GM23338 (cell line): ENCODE measurements at regions not wholly inside any gene's neighbourhood (a gene's known extent, or its start where the extent isn't known, plus 50 kb on each side); places are given as distances from the start of the nearest gene placed in this dataset.
A peak's percentile ranks its signal among the peaks of the same experiment; 100 is the strongest.

Experiments used
- ATAC-seq: fragments of 200-7000 bp; cut with Tn5 transposase; 3 replicates; pipeline ENCODE4 v1.9.1; 2020
- DNase-seq: peaks from one replicate; pipeline ENCODE4 v3.0.0-alpha.2; 2015; ENCODE audit warnings: low spot score
- H2AFZ ChIP-seq: fragments of 200-600 bp; sonication (generic); 2 replicates; pipeline ENCODE4 v1.8.0; 2016; ENCODE audit warnings: antibody characterized with exemption, mild to moderate bottlenecking, moderate library complexity
- H3F3A ChIP-seq: fragments of 200-600 bp; sonication (generic); replicated peaks from 2 replicates; pipeline ENCODE4 v1.8.0; 2017; ENCODE audit warnings: antibody characterized with exemption, mixed run types, low read depth
- H3K27ac ChIP-seq: fragments of 200-600 bp; sonication (generic); 2 replicates; pipeline ENCODE4 v1.6.1; 2016; ENCODE audit warnings: low read depth
- H3K27me3 ChIP-seq: fragments of 200-600 bp; sonication (generic); 2 replicates; pipeline ENCODE4 v1.8.0; 2016; ENCODE audit warnings: mild to moderate bottlenecking, mixed run types, moderate library complexity; ENCODE audit not compliant: insufficient read depth
- H3K36me3 ChIP-seq: fragments of 200-600 bp; sonication (generic); 2 replicates; pipeline ENCODE4 v1.8.0; 2016; ENCODE audit warnings: mild to moderate bottlenecking; ENCODE audit not compliant: insufficient read depth
- H3K4me1 ChIP-seq: fragments of 200-600 bp; sonication (generic); 2 replicates; pipeline ENCODE4 v1.8.0; 2016; ENCODE audit warnings: mild to moderate bottlenecking, moderate library complexity; ENCODE audit not compliant: insufficient read depth
- H3K4me2 ChIP-seq: fragments of 200-600 bp; sonication (generic); 2 replicates; pipeline ENCODE4 v1.7.1; 2017; ENCODE audit warnings: mixed run types
- H3K4me3 ChIP-seq: fragments of 200-600 bp; sonication (generic); 2 replicates; pipeline ENCODE4 v1.6.1; 2016; ENCODE audit warnings: mixed run types
- H3K79me2 ChIP-seq: fragments of 200-600 bp; sonication (generic); replicated peaks from 2 replicates; pipeline ENCODE4 v1.8.0; 2017; ENCODE audit warnings: mild to moderate bottlenecking; ENCODE audit not compliant: insufficient read depth
- H3K9me2 ChIP-seq: fragments of 200-600 bp; sonication (generic); 2 replicates; pipeline ENCODE4 v1.8.0; 2017; ENCODE audit not compliant: insufficient read depth
- H4K20me1 ChIP-seq: fragments of 200-600 bp; sonication (generic); replicated peaks from 2 replicates; pipeline ENCODE4 v1.8.0; 2017; ENCODE audit warnings: mild to moderate bottlenecking; ENCODE audit not compliant: insufficient read depth
- H3K27ac Mint-ChIP-seq: 2 replicates; pipeline ENCODE4 v1.8.0; 2020; ENCODE audit warnings: inconsistent platforms, mild to moderate bottlenecking, moderate library complexity, mixed read lengths
- H3K27me3 Mint-ChIP-seq: 3 replicates; pipeline ENCODE4 v1.8.0; 2022; ENCODE audit warnings: low read depth, mild to moderate bottlenecking, moderate library complexity, mixed read lengths, inconsistent platforms; ENCODE audit not compliant: insufficient read depth, poor library complexity
- H3K36me3 Mint-ChIP-seq: 3 replicates; pipeline ENCODE4 v1.8.0; 2021; ENCODE audit warnings: low read depth, mild to moderate bottlenecking, inconsistent platforms, moderate library complexity, mixed read lengths
- H3K4me1 Mint-ChIP-seq: 3 replicates; pipeline ENCODE4 v1.8.0; 2020; ENCODE audit warnings: mild to moderate bottlenecking, inconsistent platforms, mixed read lengths
- H3K4me3 Mint-ChIP-seq: 3 replicates; pipeline ENCODE4 v1.8.0; 2021; ENCODE audit warnings: moderate library complexity, mild to moderate bottlenecking, inconsistent platforms, mixed read lengths
- H3K9me3 Mint-ChIP-seq: 3 replicates; pipeline ENCODE4 v1.8.0; 2020; ENCODE audit warnings: moderate library complexity, mild to moderate bottlenecking, inconsistent platforms, mixed read lengths
- CREB1 ChIP-seq: fragments of 250-450 bp; sonication (Bioruptor Pico); IDR thresholded peaks from 2 replicates; pipeline ENCODE4 v1.5.0; 2020; ENCODE audit warnings: low read depth, mild to moderate bottlenecking, moderate library complexity
- CTCF ChIP-seq, 2 experiments: fragments of 200-600 bp in 1 of 2; sonication (generic) in 1 of 2; conservative IDR thresholded peaks; 2 replicates each; pipeline versions ENCODE4 v1.5.1 to v1.6.1; 2016 to 2017; ENCODE audit warnings: antibody characterized with exemption in 2 of 2, low read depth in 2 of 2, mild to moderate bottlenecking in 2 of 2, moderate library complexity in 1 of 2
- EZH2 ChIP-seq: fragments of 200-600 bp; sonication (generic); IDR thresholded peaks from one replicate; pipeline ENCODE4 v1.8.0; 2017; ENCODE audit warnings: antibody characterized with exemption, mild to moderate bottlenecking, low read depth; ENCODE audit not compliant: unreplicated experiment
- JUNB ChIP-seq: IDR thresholded peaks from one replicate; pipeline ENCODE4 v1.6.1; 2016; ENCODE audit warnings: antibody characterized with exemption; ENCODE audit not compliant: unreplicated experiment
- POLR2AphosphoS5 ChIP-seq: IDR thresholded peaks from 2 replicates; pipeline ENCODE4 v1.6.1; 2016; ENCODE audit warnings: antibody characterized with exemption, low read depth
- STAT1 ChIP-seq: IDR thresholded peaks from one replicate; pipeline ENCODE4 v1.6.1; 2016; ENCODE audit warnings: antibody characterized with exemption; ENCODE audit not compliant: unreplicated experiment
- ZNF331 ChIP-seq: fragments of 250-450 bp; sonication (Bioruptor Pico); IDR thresholded peaks from 2 replicates; pipeline ENCODE4 v1.5.0; 2020; ENCODE audit warnings: low read depth, mild to moderate bottlenecking, moderate library complexity
- ZNF462 ChIP-seq: fragments of 250-450 bp; sonication (Bioruptor Pico); IDR thresholded peaks from 2 replicates; pipeline ENCODE4 v1.5.0; 2020; ENCODE audit warnings: mild to moderate bottlenecking, moderate library complexity

DNA sequence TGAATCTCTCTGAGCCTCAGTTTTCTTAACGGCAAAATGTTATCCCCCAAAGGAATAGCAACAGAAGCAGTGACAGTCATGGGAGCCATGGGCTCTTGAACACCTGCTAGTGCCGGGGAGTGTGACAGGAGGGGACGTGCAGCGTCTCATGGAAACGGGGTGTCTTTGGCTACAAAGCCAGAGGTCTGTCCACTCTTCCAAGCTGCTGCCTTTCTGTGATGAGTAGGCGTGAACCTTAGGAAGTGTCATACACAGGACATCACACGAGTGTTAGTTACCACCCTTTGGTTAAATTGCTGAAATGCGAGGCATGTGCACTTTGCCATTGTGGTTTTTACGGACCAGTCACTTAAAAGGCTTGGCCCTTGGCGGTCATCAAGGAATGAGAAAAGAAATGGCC, 93.4 kb downstream of the IRF8 start:
- H3K4me2 ChIP-seq, result no peak overlapping the region
- no peak overlapping the region for H3K4me3 Mint-ChIP-seq
- H3K36me3 Mint-ChIP-seq, result no peaks in the 10 kb centered on the region
- H3K9me2 ChIP-seq, result no peaks in the 10 kb centered on the region
- no peaks in the 10 kb centered on the region for H3K79me2 ChIP-seq
- no peaks in the 10 kb centered on the region for H3K4me1 ChIP-seq
- H3F3A ChIP-seq, result no peaks in the 10 kb centered on the region
- no peak for TF ChIP-seq CREB1
- TF ChIP-seq ZNF331 (CRISPR knock-in tag), result no peak
- TF ChIP-seq POLR2AphosphoS5, result no peak
- DNase-seq (no peak), ATAC-seq (no peak)
- H2AFZ ChIP-seq, result no peak overlapping the region
- no peak overlapping the region for H3K4me3 ChIP-seq
- no peaks in the 10 kb centered on the region for H3K27me3 ChIP-seq
- H3K27ac Mint-ChIP-seq, result no peak overlapping the region
- no peaks in the 10 kb centered on the region for H3K4me1 Mint-ChIP-seq
- no peak overlapping the region for H3K27ac ChIP-seq
- no peaks in the 10 kb centered on the region for H3K9me3 Mint-ChIP-seq
- no peaks in the 10 kb centered on the region for H3K36me3 ChIP-seq
- no peaks in the 10 kb centered on the region for H3K27me3 Mint-ChIP-seq
- no peaks in the 10 kb centered on the region for H4K20me1 ChIP-seq

DNA sequence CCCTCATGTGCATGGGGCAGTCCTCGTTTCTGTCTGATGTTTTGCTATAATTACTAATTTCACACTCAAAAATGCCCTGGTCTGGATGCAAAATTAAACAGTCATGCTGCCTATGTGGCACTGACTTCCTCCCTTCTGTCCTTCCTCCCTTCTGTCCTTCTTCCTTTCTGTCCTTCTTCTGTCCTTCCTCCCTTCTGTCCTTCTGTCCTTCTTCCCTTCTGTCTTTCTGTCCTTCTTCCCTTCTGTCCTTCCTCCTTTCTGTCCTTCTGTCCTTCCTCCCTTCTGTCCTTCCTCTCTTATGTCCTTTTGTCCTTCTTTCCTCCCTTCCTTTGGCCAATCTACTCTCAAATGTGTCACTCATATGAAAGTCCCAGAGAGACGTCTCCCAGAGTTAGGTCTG, 93.8 kb downstream of the IRF8 start:
- no peak for ATAC-seq
- Mint-ChIP-seq H3K4me3 (no peak overlapping the region), H3K27ac (no peak overlapping the region), H3K9me3 (no peaks in the 10 kb centered on the region), H3K36me3 (no peaks in the 10 kb centered on the region), H3K27me3 (no peaks in the 10 kb centered on the region), H3K4me1 (no peaks in the 10 kb centered on the region)
- no peaks in the 10 kb centered on the region for H3K79me2 ChIP-seq
- no peaks in the 10 kb centered on the region for H3F3A ChIP-seq
- TF ChIP-seq STAT1, result no peak
- TF ChIP-seq ZNF331 (CRISPR knock-in tag), result no peak
- TF ChIP-seq CREB1, result no peak
- no peaks in the 10 kb centered on the region for H3K36me3 ChIP-seq
- no peaks in the 10 kb centered on the region for H3K9me2 ChIP-seq
- DNase-seq, result no peak
- H2AFZ ChIP-seq, result no peak overlapping the region
- H4K20me1 ChIP-seq, result no peaks in the 10 kb centered on the region
- H3K4me2 ChIP-seq, result no peak overlapping the region
- H3K27me3 ChIP-seq, result no peaks in the 10 kb centered on the region
- H3K4me1 ChIP-seq, result no peaks in the 10 kb centered on the region
- no peak overlapping the region for H3K27ac ChIP-seq
- no peak overlapping the region for H3K4me3 ChIP-seq

DNA sequence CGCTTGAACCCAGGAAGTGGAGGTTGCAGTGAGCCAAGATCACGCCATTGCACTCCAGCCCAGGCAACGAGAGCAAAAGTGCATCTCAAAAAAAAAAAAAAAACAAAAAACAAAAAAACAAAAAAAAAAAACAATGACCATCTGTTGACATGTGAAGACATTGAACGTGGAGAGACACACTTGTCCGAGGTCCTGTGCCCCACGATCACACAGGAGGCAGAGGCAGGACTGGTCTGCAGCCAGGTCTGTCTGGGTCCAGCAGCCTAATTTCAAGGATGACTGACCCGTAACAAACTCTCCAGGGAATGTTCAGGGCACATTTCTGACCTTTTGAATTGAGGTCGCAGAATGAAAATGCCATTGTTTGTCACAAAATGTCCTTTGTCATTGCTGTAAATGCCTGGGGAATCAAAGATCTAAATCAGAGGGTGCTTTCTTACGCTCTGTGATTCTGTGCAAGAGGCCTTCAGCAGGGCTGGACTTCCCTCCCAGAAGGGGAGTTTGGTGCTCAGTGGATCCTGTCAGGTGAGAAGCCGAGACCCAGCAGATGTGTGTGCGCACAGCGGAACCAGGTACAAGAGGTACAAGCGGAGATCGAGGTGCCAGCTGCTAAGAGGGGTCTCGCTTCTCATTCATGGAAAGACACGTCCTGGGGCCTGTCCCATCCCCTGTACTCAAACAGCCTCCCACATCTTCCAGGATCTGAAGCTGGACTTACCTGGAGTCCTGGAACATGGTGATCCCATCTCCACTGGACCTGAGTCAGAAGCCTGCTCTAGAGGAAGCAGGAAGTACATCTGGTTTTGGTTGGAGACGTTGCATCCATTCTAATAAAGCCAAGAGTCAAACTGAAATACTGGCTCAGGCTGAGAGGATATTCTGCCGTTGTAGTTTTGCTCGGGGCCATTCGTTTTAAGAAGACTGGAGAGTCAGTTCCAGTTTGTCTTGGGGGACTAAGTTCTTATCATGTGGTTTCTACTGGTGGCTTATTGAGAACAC, 95.8 kb downstream of the IRF8 start:
- no peaks in the 10 kb centered on the region for H4K20me1 ChIP-seq
- H3K27me3 Mint-ChIP-seq, result no peaks in the 10 kb centered on the region
- H3K4me3 ChIP-seq, result no peak overlapping the region
- H3K27ac Mint-ChIP-seq, result no peak overlapping the region
- no peaks in the 10 kb centered on the region for H3K9me2 ChIP-seq
- no peak overlapping the region for H3K4me3 Mint-ChIP-seq
- H3K79me2 ChIP-seq, result no peaks in the 10 kb centered on the region
- no peaks in the 10 kb centered on the region for H3K27me3 ChIP-seq
- no peaks in the 10 kb centered on the region for H3K36me3 Mint-ChIP-seq
- no peak overlapping the region for H3K27ac ChIP-seq
- DNase-seq (no peak), ATAC-seq (no peak)
- H3K36me3 ChIP-seq, result no peaks in the 10 kb centered on the region
- no peaks in the 10 kb centered on the region for H3K4me1 ChIP-seq
- 0 out of 2 replicates have a peak overlapping the region, but pooled peaks have one; percentile 2 for H2AFZ ChIP-seq
- no peaks in the 10 kb centered on the region for H3F3A ChIP-seq
- H3K4me2 ChIP-seq, result no peak overlapping the region
- H3K4me1 Mint-ChIP-seq, result no peaks in the 10 kb centered on the region; the same call in 2 of the 3 replicates
- H3K9me3 Mint-ChIP-seq, result no peaks in the 10 kb centered on the region
- no peak for TF ChIP-seq EZH2
- no peak for TF ChIP-seq JUNB
- no peak for TF ChIP-seq CTCF (conservative IDR thresholded peaks at IDR 0.05; ENCODE audit: low read depth in 2 of 2)
- TF ChIP-seq ZNF462 (CRISPR knock-in tag), result no peak
- TF ChIP-seq ZNF331 (CRISPR knock-in tag), result no peak
